ENCODE measurements at regions not wholly inside any gene's neighbourhood (a gene's known extent, or its start where the extent isn't known, plus 50 kb on each side); places are given as distances from the start of the nearest gene placed in this dataset.

DNA sequence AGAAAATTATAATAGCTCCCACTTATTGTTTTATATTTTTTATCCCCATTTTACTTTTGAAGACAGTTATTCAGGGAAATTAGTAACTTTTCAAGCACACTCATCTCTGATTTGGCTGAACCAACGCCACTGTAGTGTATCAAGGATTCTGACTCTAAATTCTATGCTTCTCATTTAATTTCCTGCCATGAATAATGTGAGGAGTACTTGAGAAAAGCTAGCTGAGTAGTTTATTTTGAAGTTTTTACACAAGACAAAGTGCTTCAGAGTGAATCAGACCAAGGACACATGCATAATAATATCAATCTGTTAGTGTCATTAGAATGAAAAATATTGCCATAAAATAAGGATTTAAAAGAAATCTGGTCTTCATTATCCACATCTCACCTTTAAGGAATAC lies 329.9 kb downstream of the SLITRK6 start:
- TF ChIP-seq ESRRA (CRISPR knock-in tag; IDR thresholded peaks at IDR 0.05; ENCODE audit: borderline replicate concordance) (no peak), ETV6 (CRISPR knock-in tag; IDR thresholded peaks at IDR 0.05) (no peak), ZNF416 (CRISPR knock-in tag; IDR thresholded peaks at IDR 0.05) (no peak)
- TF ChIP-seq, protein P1, sequence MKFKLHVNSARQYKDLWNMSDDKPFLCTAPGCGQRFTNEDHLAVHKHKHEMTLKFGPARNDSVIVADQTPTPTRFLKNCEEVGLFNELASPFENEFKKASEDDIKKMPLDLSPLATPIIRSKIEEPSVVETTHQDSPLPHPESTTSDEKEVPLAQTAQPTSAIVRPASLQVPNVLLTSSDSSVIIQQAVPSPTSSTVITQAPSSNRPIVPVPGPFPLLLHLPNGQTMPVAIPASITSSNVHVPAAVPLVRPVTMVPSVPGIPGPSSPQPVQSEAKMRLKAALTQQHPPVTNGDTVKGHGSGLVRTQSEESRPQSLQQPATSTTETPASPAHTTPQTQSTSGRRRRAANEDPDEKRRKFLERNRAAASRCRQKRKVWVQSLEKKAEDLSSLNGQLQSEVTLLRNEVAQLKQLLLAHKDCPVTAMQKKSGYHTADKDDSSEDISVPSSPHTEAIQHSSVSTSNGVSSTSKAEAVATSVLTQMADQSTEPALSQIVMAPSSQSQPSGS (CRISPR knock-in tag; IDR thresholded peaks at IDR 0.05; ENCODE audit: borderline replicate concordance, low read depth) = no peak
- TF ChIP-seq, protein P2, sequence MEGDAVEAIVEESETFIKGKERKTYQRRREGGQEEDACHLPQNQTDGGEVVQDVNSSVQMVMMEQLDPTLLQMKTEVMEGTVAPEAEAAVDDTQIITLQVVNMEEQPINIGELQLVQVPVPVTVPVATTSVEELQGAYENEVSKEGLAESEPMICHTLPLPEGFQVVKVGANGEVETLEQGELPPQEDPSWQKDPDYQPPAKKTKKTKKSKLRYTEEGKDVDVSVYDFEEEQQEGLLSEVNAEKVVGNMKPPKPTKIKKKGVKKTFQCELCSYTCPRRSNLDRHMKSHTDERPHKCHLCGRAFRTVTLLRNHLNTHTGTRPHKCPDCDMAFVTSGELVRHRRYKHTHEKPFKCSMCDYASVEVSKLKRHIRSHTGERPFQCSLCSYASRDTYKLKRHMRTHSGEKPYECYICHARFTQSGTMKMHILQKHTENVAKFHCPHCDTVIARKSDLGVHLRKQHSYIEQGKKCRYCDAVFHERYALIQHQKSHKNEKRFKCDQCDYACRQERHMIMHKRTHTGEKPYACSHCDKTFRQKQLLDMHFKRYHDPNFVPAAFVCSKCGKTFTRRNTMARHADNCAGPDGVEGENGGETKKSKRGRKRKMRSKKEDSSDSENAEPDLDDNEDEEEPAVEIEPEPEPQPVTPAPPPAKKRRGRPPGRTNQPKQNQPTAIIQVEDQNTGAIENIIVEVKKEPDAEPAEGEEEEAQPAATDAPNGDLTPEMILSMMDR (IDR thresholded peaks at IDR 0.05) = no peak
- TF ChIP-seq, protein P3, sequence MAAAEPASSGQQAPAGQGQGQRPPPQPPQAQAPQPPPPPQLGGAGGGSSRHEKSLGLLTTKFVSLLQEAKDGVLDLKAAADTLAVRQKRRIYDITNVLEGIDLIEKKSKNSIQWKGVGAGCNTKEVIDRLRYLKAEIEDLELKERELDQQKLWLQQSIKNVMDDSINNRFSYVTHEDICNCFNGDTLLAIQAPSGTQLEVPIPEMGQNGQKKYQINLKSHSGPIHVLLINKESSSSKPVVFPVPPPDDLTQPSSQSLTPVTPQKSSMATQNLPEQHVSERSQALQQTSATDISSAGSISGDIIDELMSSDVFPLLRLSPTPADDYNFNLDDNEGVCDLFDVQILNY (CRISPR knock-in tag; IDR thresholded peaks at IDR 0.05) = no peak
- TF ChIP-seq, protein P4, sequence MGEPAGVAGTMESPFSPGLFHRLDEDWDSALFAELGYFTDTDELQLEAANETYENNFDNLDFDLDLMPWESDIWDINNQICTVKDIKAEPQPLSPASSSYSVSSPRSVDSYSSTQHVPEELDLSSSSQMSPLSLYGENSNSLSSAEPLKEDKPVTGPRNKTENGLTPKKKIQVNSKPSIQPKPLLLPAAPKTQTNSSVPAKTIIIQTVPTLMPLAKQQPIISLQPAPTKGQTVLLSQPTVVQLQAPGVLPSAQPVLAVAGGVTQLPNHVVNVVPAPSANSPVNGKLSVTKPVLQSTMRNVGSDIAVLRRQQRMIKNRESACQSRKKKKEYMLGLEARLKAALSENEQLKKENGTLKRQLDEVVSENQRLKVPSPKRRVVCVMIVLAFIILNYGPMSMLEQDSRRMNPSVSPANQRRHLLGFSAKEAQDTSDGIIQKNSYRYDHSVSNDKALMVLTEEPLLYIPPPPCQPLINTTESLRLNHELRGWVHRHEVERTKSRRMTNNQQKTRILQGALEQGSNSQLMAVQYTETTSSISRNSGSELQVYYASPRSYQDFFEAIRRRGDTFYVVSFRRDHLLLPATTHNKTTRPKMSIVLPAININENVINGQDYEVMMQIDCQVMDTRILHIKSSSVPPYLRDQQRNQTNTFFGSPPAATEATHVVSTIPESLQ (CRISPR knock-in tag; IDR thresholded peaks at IDR 0.05) = no peak
